ENCODE measurements at regions not wholly inside any gene's neighbourhood (a gene's known extent, or its start where the extent isn't known, plus 50 kb on each side); places are given as distances from the start of the nearest gene placed in this dataset.

DNA sequence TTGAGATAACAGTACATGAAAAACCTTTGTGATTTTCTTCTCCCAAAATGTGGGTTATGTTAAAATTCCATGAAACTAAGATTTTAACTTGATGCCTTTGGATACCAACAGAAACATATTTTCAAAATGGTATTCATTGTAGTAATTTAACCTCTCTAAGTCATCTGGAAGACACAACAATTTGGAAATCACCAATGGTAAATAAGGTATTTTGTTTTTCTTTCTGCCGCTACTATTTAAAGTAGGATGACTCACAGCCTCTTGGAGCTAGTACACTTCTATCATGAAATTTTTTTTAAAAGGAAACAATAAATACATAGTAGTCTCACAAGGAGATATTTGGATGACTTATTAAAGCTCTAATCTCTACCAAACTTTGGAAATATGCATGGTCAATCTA is 291.6 kb upstream of the VEPH1 start:
- DNase-seq = no peak

DNA sequence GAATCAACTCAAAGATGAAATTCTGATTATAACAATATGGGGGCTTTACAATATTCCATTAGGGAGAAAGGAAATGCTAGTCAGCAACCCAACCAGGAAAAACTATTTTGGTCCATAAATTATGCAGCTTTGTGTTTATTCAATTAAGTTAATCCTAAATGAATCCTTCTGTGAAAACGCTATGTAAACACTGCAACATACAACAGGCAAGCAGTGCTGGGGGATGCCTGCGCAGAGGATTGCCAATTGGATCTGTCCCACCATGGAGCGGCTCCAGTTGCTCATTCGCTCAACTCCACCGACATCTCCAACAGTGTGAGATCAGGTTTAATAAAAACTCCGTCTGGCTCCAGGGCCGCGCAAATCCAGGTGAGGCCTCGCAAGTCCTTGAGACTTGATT is 290.5 kb upstream of the VEPH1 start:
- no peak for DNase-seq

DNA sequence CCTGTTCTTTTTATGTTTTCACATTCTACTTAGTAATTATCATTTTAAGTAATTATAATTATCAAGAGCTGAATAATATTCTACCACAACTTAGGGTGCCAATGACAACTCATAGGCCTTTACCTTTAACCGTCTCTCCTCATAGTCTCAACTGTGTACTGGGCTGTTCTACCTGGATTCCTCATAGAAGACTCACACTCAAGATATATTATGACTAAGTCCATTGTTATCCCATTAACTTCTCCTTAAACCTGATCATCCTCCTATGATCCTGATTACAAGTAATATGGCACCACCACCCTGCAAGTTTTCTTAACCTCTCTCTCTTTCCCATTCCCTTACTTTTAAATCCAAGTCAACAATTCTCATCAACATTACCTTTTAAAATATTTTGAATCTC is 285.9 kb upstream of the VEPH1 start:
- no peak for DNase-seq

DNA sequence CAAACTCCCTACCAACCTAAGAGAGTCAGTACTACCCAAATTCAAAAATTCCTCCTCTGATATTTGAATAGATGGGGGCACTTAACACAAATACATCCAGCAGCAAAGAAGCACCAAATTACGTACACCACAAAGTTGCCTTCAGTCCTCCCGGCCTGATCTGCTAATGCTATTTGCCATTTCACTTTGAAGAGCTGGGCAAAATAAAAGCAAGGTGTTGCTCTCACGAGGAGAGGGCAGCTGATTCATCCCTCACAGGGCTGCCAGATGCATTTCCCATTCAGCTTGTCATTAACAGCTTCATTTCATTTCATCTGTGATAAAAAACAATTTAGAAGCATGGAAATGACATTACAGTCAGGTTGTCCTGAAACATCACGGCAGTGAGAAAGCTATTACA is 283.4 kb upstream of the VEPH1 start:
- no peak for DNase-seq

DNA sequence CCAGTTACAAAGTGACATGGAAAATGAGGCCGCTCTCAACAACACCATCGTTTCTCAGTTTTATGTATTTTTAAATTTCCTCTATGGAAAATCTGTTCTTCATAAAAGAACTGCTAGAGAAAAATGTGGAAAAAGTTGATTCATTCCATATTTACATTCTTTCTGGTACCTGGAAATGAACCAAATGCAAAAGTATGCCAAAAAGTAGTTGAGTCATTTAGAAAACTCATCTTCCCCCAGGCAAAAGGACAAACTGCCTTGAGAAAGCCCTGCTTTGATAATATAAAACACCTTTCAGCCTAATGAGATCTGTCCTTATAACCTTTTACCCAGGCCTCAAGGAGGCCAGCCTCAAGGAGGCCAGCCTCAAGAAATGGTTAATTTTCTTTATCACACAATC is 283.0 kb upstream of the VEPH1 start:
- DNase-seq = no peak

DNA sequence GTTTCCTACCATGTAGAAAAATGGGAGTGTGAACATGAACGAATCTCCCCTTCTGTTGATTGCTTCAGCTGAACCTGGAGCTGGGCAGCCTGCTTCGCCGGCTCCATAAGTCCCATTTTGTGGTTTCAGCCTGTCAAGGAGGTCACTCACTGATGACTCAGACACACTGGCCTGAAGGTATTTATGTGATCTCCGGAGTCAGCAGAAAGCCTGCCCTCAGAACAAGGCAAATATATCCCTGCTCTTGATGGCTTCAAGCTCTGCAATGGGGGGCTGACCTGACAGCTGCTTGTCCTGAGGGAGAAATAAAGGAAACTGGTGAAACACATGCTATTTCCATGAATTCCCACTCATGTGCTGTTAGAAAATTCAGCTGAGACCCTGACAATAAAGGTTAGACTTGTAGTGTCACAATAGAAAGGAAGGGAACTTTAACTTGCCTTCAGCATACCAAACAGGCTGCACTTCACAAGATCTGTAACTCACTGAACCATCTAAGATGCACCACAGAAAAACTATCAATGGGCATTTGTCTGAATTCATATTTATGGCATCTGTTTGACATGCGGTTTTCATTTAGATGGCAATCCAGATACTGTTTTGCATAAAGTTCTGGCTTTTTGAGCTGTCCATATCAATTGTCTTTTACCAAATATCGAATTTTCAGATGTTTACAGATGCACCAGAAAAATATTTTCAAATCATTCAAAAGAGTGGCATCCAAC is 282.0 kb upstream of the VEPH1 start:
- DNase-seq = no peak

DNA sequence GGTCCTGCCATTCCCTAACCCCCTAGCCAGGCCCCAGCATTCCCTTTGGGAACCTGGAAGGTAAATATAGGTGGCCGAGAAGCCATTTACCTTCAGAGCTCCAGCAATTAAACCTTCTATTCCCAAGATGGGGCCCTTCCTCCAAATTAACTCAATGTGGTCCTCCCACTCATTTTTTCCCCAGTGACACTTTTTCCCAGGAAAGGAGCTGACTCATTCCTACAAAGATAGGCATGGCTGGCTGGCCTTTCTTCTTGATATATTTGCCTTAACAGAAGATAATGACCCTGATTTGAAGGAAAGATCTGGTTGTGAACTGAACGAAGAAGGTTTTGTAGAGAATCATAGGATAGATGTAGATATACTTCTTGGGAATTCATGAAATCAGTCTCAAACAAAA is 279.0 kb upstream of the VEPH1 start:
- DNase-seq = no peak

DNA sequence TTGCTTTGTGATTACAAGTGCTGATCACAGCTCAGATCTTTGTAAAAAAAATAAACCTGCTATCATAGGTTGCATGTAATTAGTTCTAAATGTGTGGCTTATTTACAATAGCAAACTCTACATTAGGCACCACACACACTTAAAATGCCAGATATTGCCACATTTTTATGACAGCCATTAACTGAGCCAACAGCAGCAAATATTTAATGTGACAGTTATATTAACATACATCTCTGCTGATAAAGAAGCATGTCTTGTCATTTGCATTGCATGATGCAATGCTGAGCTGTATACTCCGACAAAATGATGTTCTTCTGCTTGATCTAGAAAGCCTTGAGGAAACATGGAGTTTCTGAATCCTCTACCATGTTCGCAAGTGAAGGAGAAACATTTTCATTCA is 273.6 kb upstream of the VEPH1 start:
- DNase-seq = no peak

DNA sequence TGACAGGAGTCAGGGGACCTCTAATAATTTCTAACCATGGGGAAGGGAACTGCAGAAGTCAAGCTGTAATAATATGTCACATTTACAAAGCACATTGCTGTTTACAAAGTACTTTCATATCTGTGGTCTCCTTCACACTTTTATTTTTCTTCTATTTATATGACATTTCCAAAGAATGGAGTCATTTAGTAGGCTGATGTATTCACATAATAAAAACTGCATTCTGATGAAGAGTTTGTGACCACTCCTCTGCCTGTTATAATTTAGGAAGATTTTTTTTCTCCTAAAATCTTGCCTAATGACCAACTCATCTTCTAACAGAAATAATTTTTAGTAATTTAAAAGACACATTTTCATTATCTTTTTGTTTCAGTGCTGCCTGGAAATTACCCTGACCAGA is 272.2 kb upstream of the VEPH1 start:
- no peak for DNase-seq

DNA sequence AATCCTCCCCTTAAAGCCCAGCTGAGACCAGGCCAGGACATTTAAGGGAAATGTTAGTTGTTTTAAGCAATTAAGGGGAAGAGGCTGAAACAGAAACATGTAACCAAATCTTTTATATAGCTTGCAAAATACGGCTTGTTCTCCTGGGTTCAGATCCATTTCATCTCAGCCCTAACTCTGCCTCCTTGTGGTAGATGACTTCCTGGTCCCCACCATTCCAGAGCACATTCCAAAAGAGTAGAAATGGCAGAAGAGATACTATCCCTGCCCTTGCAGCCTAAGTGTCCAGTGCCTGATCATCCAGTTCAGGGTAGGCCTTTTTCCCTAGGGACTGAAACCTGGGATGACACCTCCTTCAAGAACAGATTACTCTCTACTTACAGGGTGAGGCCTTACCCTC is 266.2 kb upstream of the VEPH1 start:
- DNase-seq = no peak

DNA sequence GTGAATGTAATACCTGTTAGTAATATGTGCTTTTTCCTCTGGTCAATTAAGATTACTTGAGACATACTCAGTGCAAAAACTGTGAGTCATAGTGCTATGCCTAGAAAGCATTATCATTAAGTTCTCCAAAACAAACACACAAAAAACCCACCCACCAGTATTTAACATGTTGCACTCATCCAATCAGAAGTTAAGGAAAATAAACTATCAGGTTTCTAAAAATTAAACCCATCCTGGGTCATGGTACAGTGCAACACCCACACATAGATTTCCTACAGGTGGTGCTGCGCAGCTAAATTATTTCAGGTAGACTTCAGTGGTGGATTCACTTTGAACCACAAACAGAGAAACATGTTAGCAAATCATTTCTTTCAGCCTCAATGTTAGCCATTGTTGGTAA is 264.4 kb upstream of the VEPH1 start:
- no peak for DNase-seq

DNA sequence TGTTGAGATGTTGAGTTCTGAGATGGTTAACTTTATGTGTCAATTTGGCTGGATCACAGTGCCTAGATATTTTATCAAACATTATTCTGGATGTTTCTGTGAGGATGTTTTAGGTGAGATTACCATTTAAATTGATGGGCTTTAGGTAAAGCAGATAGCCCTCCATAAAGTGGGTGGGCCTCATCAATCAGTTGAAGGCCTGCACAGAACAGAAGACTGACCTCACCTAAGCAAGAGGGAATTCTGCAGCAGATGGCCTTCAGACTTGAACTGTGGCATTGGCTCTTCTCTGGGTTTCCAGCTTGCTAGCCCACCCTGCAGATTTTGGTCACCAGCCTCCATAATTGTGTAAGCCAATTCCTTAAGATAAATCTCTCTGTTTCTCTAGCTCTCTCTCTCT is 260.4 kb upstream of the VEPH1 start:
- no peak for DNase-seq

DNA sequence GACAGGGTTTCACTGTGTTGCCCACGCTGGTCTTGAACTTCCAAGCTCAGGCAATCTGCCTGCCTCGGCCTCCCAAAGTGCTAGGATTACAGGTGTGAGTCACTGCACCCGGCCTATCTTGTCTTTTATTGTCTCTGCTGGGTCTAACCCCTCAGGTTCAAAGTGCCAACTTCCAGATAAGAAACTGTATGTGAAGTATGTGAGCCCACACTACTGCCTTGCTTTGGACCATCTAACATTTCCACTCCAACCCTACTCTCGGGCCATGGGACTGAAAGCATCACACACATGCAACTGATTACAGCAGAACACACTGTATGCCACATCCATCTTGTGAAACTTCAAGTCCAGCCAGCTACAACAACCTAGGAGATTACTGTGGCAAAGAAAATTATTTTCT is 256.1 kb upstream of the VEPH1 start:
- DNase-seq = no peak

DNA sequence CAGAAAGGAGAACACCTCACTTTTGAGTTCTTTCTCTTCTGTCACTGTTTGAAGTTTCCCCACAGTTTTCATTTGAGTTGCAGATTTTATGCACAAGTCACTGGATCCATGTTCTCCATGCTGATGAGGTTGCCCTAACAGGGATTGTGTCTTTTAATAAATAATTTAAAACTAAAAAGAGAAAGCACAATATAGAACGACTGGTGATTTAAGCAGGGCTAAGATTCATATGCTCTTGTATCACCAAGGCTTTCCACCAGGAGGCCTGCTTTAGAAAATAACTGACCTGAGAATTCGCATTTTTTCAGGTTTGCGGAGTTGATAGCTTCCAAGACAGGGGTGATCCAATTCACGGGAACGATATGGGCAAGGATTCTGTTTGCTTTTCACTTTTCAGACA is 252.0 kb upstream of the VEPH1 start:
- DNase-seq = no peak

DNA sequence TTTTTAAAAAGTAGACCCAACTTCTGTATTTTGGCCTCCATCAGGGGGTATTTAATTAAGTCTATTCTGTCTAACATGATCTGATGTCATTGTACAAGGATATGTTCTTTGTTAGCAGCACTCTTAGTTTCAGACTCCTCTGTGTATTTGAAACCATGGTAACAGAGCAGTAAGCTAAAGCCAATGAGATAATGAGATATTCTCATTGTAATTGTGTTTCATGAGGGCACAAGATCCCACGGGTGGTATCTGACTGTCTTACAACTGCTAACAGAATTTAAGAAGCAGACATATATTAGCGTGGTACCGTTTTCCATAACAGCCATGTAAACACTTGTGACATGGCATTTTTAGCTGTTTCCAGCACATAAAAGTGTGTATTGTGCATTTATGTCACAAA is 251.2 kb upstream of the VEPH1 start:
- no peak for DNase-seq

DNA sequence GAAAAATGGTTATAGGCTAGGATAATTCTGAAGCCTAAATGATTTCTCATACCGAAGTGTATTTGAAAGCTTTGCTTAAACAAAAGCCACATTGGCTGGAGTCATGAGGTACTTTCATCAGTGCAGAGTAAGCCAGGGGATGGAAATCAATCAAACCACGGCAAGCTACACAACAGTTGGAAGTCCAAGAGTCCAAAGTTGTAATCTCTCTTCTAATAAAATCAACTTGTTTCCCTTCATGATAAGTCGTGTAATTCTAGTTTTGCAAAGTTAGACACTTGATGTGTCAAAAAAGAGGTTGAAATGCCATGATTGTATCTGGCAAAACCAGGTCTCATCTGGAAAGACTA is 250.5 kb upstream of the VEPH1 start:
- DNase-seq = no peak

DNA sequence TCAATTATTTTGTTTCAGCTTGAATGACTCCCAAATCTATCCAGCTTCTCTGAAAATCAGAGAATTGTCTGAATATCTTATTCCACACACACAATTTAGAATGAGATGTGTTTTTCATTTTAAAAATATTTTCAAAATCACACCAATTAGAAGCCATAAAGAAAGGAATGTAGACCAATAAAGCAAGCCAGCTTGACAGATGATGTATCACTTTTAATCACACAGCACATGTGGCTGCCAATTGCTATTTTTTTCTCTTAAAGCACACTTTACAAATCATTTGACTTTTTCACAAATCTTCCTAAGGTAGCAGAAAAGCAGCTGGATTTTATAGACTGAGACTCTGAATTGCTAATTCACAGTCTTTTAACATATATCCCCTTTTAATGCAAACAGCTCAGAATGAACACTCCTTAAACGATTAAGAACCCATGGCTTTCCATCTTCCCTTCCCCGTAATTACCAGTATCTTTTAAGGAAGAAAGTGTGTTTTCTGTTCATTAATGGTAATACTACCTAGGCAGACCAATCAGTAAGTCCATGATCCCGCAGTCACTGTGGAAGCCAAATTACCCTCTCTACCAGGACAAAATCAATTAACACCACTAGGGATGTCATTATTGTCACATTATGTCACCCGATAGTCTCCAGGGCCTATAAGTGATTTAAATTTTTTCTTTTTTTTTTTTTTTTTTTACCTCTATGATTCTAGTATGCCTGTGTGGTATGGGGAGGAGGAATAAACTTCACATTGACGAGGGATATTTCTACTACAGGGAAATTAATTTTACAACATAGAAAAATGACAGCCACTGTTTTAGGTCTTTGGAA is 250.0 kb upstream of the VEPH1 start:
- DNase-seq = no peak

DNA sequence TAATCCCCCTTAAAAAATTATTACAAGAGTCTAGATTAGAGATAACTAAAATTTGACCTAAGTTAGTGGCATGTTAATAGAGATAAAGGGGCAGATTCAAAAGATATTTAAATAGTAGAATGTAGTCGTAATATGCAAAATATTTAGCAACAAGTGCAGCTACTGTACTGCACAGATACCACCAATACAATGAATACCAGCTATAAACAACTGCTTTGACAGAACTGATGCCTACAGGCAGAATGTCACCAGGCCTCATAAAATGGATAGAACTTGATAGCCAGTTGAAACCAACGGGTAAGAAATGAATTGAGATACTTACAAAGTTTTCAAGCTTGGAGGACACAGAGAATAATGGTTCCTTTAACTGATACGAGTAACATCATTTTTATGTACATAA is 249.3 kb upstream of the VEPH1 start:
- DNase-seq = no peak

DNA sequence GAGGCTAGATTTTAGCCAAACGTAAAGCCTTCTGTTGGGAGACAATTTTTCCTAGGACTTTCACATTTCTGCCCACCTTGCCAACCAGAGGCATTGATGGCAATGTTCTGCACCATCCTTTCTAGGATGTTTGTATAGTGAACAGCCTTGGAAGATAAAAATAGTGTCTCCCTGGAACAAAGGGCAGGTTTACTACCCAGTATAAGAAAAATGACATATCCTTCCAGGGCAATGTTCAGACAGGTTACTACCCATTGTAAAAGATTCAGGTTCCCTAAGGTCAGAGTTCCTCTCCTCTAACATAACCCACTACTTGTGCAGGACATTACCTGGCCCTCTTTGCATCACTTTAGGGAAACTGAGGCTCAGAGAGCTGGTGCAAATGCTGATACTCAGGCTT is 248.2 kb upstream of the VEPH1 start:
- no peak for DNase-seq

DNA sequence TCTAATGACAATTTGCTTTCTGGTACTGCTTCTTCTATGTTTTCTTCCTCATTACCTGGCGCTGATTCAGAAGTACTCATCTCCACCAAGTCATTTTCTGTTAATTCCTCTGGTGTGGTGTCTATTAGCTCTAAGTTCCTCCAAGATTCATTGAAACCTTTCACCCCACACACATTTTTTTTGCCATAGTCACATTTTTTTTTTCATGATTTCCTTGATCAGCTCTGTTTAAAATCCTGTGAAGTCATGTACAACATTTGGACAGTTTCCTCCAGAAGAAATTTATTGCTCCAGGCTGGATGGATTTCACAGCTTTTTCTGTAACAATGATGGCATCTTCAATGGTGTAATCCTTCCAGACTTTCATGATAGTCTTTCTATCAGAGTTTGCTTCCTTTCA is 243.2 kb upstream of the VEPH1 start:
- no peak for DNase-seq

DNA sequence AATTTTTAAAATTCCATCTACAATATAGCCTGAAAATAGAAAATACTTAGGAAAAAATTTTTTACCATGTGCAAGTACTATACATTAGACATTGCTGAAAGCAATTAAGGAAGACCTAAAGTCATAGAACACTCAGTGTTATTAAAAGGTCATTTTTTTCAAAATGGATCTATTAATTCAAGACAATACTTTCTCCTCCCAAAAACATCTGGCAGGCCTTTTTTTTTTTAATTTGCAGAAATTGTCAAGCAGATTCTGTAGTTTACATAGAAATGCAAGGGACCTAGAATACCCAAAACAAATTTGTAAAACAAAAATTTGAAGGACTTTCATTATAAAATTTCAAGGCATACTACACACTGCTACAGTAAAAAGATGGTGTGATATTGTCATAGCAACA is 238.4 kb upstream of the VEPH1 start:
- no peak for DNase-seq

DNA sequence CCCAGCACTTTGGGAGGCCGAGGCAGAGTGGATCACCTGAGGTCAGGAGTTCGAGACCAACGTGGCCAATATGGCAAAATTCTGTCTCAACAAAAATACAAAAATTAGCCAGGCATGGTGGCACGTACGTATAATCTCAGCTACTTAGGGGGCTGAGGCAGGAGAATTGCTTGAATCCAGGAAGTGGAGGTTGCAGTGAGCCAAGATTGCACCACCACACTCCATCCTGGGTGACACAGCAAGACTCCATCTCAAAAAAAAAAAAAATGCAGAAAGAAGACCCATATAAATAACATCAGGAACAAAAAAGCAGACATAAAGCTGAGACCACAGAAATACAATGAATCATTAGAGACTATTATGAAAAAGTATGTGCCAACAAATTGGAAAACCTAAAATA is 235.2 kb upstream of the VEPH1 start:
- no peak for DNase-seq

DNA sequence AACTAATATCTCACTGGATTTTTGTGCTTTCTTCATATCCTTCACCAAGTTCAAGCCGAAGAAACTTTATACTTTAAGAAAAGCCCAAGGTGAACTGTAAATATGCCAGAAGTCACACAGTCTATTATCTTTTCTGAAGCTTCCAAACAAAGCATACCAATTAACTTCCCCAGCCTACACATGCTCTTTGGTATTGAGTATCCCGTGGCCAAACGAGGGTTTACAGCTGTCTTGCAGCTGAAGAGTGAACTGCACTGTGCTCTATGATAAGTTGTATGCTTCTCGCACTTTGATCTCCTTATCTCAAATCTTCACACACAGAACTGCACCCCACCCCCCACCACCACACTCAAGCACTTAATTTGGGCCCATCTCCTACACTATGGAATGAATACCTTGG is 215.6 kb upstream of the VEPH1 start:
- no peak for DNase-seq

DNA sequence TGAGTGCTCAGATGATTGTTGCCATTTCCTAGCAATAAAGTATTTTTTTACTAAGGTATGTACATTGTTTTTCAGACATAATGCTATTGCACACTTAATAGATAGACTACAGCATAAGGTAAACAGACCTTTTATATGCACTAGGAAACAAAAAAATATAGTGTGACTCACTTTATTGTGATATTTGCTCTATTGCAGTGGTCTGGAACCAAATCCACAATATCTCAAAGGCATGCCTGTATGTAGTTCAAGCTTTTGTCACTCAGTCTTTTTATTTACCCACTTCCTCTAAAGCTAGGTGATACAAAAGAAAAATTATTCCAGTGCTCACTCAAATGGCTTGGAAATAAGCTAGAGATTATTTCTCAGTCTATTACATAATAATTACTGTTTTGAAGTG is 209.9 kb upstream of the VEPH1 start:
- DNase-seq = no peak

DNA sequence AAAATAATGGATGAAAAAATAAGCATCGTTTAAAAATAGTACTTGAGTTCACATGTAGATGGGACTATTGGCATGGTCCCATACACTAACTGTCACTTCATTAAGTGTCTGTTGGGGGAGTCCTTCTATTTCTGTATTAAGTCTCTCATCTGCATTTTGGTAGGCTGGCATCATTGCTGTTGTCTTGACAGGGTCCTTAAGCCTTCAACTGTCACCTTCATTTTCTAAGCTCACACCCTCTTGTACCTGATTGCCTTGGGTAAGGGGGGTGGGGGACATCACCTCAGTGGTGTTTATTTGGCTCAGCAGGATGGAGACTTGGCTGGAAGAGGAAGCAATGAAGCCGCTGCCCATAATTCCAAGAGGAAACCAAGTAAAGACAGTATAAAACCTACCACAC is 202.0 kb upstream of the VEPH1 start:
- DNase-seq = no peak

Measured in NCI-H1694 treated with DMSO at 0.1 percent for 48 hours (cell line).